Spleen (tissue), 11 donors: ENCODE measurements at regions not wholly inside any gene's neighbourhood (a gene's known extent, or its start where the extent isn't known, plus 50 kb on each side); places are given as distances from the start of the nearest gene placed in this dataset.
A peak's percentile ranks its signal among the peaks of the same experiment; 100 is the strongest.

Experiments
- DNase-seq: peaks from one replicate; pipeline ENCODE4 v3.0.0-alpha.2; 2020
- H3K27ac ChIP-seq, 8 donors: fragments of 200-600 bp; sonication (generic) in 7 of 8; 1 replicate in 4 of 8; 2 replicates in 4 of 8; pipeline versions ENCODE4 v1.5.0 to v1.8.0; 2016 to 2021; ENCODE audit warnings: inconsistent platforms in 4 of 8, mild to moderate bottlenecking in 4 of 8, moderate library complexity in 1 of 8
- H3K27me3 ChIP-seq, 7 donors: fragments of 200-600 bp; sonication (generic) in 6 of 7; replicated peaks in 1 of 7; 1 replicate in 4 of 7; 2 replicates in 3 of 7; pipeline versions ENCODE4 v1.5.0 to v1.8.0; 2016 to 2021; ENCODE audit warnings: inconsistent platforms in 3 of 7, mild to moderate bottlenecking in 1 of 7
- H3K36me3 ChIP-seq, 6 donors: fragments of 200-600 bp; sonication (generic) in 5 of 6; 1 replicate in 4 of 6; 2 replicates in 2 of 6; pipeline versions ENCODE4 v1.5.0 to v1.8.0; 2016 to 2021; ENCODE audit warnings: inconsistent platforms in 2 of 6
- H3K4me1 ChIP-seq, 6 donors: fragments of 200-600 bp; sonication (generic) in 5 of 6; 1 replicate in 3 of 6; 2 replicates in 3 of 6; pipeline versions ENCODE4 v1.5.0 to v1.8.0; 2016 to 2021; ENCODE audit warnings: inconsistent platforms in 3 of 6
- H3K4me3 ChIP-seq, 8 donors: fragments of 200-600 bp; sonication (generic) in 7 of 8; 1 replicate in 4 of 8; 2 replicates in 4 of 8; pipeline versions ENCODE4 v1.5.0 to v1.8.0; 2016 to 2021; ENCODE audit warnings: inconsistent platforms in 4 of 8, mild to moderate bottlenecking in 4 of 8, moderate library complexity in 2 of 8
- H3K9me3 ChIP-seq, 8 donors: fragments of 200-600 bp; sonication (generic) in 7 of 8; 1 replicate in 4 of 8; 2 replicates in 4 of 8; pipeline versions ENCODE4 v1.5.0 to v1.8.0; 2016 to 2021; ENCODE audit warnings: inconsistent platforms in 4 of 8
- CTCF ChIP-seq, 11 experiments: fragments of 200-600 bp in 7 of 11; fragments of 450-650 bp in 4 of 11; sonication (generic) in 4 of 11; IDR thresholded peaks in 8 of 11; conservative IDR thresholded peaks in 3 of 11; 1 replicate in 7 of 11; 2 replicates in 4 of 11; pipeline versions ENCODE4 v1.4.0 to v1.8.0; 2016 to 2021; ENCODE audit warnings: antibody characterized with exemption in 11 of 11, inconsistent platforms in 4 of 11, mild to moderate bottlenecking in 1 of 11
- POLR2A ChIP-seq, 3 donors: fragments of 450-650 bp; IDR thresholded peaks; one replicate each; pipeline ENCODE4 v1.5.1; 2017; ENCODE audit warnings: antibody characterized with exemption in 3 of 3, mild to moderate bottlenecking in 1 of 3
- POLR2AphosphoS5 ChIP-seq, 3 donors: sonication (generic); formaldehyde crosslinking; IDR thresholded peaks; one replicate each; pipeline ENCODE4 v1.5.1; 2017; ENCODE audit warnings: antibody characterized with exemption in 3 of 3
- WGBS, 5 donors: extraction: QIAGEN DNeasy Blood & Tissue Kit in 3 of 5; methylation state at CpG; one replicate each; pipeline versions ENCODE4 v1.1.5 to v1.1.7; 2013 to 2018; 5-methylcytosine and 5-hydroxymethylcytosine counted together
- intact Hi-C: fragments of 100-400 bp; cut with DNase I; formaldehyde crosslinking; loops from one replicate; pipeline ENCODE4 v1.15.0; 2023; ENCODE audit warnings: low total_unique reads
- donor health status: healthy with polysubstance abuse.
- donor health status: DM: no; HTN: no; CAD: no; lungs with moderate emphysema.
- donor health status: DM: no; HTN: no; CAD: no.
- donor health status: Bipolar disorder and iron deficiency.
- donor health status: healthy.
- donor health status: DM: no; HTN: no; CAD: no.
- donor health status: DM: yes; HTN: yes; CAD: no.

GRCh38 chr12:111174251-111174960 is 194.5 kb downstream of the PHETA1 start:
- WGBS, 5 donors: 40 to 65% (median 48%) methylated on average over 8 of the region's 8 CpGs
- H3K9me3 ChIP-seq: no peaks in the 10 kb centered on the region
- peaks cover 0 to 44% (median 0%) of the 10 kb centered on the region in 7 donors for H3K27me3 ChIP-seq
- H3K4me3 ChIP-seq: no peak overlapping the region
- H3K36me3 ChIP-seq: no peaks in the 10 kb centered on the region
- TF ChIP-seq POLR2AphosphoS5 (IDR thresholded peaks at IDR 0.05): no peak
- peak in 2 of 11 experiments; percentile 27 to 35 for TF ChIP-seq CTCF (IDR thresholded peaks at IDR 0.05 in 8 of 11, conservative IDR thresholded peaks at IDR 0.05 in 3 of 11)
- intact Hi-C loops: loop anchor here (10.0 kb wide), 1 partner anchor 150 kb away; no protein-coding TSS in a partner anchor
- DNase-seq: no peak
- H3K27ac ChIP-seq: no peak overlapping the region
- H3K4me1 ChIP-seq: peaks cover 0 to 51% (median 21%) of the 10 kb centered on the region in 6 donors

- TF ChIP-seq CTCF (IDR thresholded peaks at IDR 0.05 in 8 of 11, conservative IDR thresholded peaks at IDR 0.05 in 3 of 11): no peak
- H3K9me3 ChIP-seq: no peaks in the 10 kb centered on the region
- H3K27ac ChIP-seq: no peak overlapping the region
- H3K4me3 ChIP-seq: no peak overlapping the region
- WGBS, 5 donors: 43 to 74% (median 63%) methylated on average over 3 of the region's 3 CpGs
- intact Hi-C loops: loop anchor here (10.0 kb wide), 1 partner anchor 149 kb away; no protein-coding TSS in a partner anchor
- no peaks in the 10 kb centered on the region for H3K36me3 ChIP-seq
- peaks cover 0 to 51% (median 21%) of the 10 kb centered on the region in 6 donors for H3K4me1 ChIP-seq
- H3K27me3 ChIP-seq: peaks cover 0 to 44% (median 0%) of the 10 kb centered on the region in 7 donors
- DNase-seq: no peak
Observed at GRCh38 chr12:111173836-111174235, 195.1 kb downstream of the PHETA1 start.

DNA sequence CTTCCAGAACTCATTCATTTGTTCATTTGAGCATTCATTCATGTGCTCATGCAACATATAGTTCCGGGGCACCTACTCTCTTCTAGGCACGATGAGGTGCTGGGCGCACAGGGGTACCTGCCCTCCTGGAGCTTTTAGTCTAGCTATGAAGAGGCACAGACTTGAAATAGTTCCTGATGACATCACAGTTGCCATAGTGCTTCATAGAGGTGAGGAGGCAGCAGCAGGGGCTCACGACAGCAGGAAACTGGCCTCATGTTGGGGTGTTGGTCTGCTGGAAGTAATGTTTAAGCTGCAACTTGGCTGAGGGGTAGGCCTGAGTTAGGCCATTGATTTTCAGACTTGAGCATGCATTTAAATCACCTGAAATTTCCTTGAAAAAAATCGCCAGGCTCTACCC is 195.5 kb downstream of the PHETA1 start:
- Histone ChIP-seq H3K4me3 (no peak overlapping the region), H3K27me3 (peaks cover 0 to 41% (median 0%) of the 10 kb centered on the region in 7 donors), H3K9me3 (no peaks in the 10 kb centered on the region), H3K27ac (no peak overlapping the region), H3K4me1 (peaks cover 0 to 47% (median 21%) of the 10 kb centered on the region in 6 donors), H3K36me3 (no peaks in the 10 kb centered on the region)
- TF ChIP-seq POLR2A (IDR thresholded peaks at IDR 0.05) (no peak), POLR2AphosphoS5 (IDR thresholded peaks at IDR 0.05) (no peak), CTCF (IDR thresholded peaks at IDR 0.05 in 8 of 11, conservative IDR thresholded peaks at IDR 0.05 in 3 of 11) (no peak)
- 77 to 93% (median 82%) methylated on average over 5 of the region's 5 CpGs for WGBS, 5 donors
- intact Hi-C loops: loop anchor here (10.0 kb wide), 1 partner anchor 149 kb away; no protein-coding TSS in a partner anchor
- DNase-seq: no peak

DNA sequence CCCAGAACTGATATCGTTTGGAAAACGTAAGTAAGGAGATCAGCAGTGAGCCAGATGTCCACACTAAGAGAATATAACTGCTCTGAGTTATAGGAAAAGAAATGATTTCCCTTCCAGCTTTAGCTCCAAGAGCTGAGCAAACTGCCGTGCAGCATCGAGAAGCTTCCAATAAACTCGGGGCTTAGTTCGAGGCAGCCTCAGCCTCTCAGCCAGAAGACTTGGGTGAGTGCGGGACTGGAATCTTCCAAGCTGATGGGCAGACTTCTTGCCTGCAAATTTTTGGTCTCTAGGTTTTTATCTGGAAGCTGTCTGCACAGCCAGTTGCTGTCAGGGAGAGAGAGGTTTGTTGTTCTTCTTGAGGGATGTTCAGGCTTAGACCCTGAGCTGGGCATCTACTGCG is 196.1 kb downstream of the PHETA1 start:
- no peak for TF ChIP-seq POLR2A (IDR thresholded peaks at IDR 0.05)
- TF ChIP-seq POLR2AphosphoS5 (IDR thresholded peaks at IDR 0.05): no peak
- 71 to 89% (median 81%) methylated on average over 8 of the region's 8 CpGs for WGBS, 5 donors
- Histone ChIP-seq H3K36me3 (no peaks in the 10 kb centered on the region), H3K27me3 (peaks cover 0 to 38% (median 0%) of the 10 kb centered on the region in 7 donors), H3K9me3 (no peaks in the 10 kb centered on the region), H3K4me3 (no peak overlapping the region), H3K27ac (no peak overlapping the region), H3K4me1 (peaks cover 0 to 41% (median 21%) of the 10 kb centered on the region in 6 donors)
- no peak for DNase-seq
- intact Hi-C loops: loop anchor here (10.0 kb wide), 1 partner anchor 148 kb away; no protein-coding TSS in a partner anchor
